ENCODE measurements at regions not wholly inside any gene's neighbourhood (a gene's known extent, or its start where the extent isn't known, plus 50 kb on each side); places are given as distances from the start of the nearest gene placed in this dataset.

GRCh38 chr4:64718091-64718490 is 308.8 kb upstream of the TECRL start (continued):
- TF ChIP-seq, protein P1, sequence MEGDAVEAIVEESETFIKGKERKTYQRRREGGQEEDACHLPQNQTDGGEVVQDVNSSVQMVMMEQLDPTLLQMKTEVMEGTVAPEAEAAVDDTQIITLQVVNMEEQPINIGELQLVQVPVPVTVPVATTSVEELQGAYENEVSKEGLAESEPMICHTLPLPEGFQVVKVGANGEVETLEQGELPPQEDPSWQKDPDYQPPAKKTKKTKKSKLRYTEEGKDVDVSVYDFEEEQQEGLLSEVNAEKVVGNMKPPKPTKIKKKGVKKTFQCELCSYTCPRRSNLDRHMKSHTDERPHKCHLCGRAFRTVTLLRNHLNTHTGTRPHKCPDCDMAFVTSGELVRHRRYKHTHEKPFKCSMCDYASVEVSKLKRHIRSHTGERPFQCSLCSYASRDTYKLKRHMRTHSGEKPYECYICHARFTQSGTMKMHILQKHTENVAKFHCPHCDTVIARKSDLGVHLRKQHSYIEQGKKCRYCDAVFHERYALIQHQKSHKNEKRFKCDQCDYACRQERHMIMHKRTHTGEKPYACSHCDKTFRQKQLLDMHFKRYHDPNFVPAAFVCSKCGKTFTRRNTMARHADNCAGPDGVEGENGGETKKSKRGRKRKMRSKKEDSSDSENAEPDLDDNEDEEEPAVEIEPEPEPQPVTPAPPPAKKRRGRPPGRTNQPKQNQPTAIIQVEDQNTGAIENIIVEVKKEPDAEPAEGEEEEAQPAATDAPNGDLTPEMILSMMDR (conservative IDR thresholded peaks at IDR 0.05; ENCODE audit: low read depth in 2 of 2), result peak; percentile 33 to 65; a peak in 3 of 4 replicates
- no peak for TF ChIP-seq JUNB (IDR thresholded peaks at IDR 0.05; ENCODE audit: unreplicated experiment)
- no peak for TF ChIP-seq NANOG (IDR thresholded peaks at IDR 0.05; ENCODE audit: borderline replicate concordance)
- TF ChIP-seq, protein P2, sequence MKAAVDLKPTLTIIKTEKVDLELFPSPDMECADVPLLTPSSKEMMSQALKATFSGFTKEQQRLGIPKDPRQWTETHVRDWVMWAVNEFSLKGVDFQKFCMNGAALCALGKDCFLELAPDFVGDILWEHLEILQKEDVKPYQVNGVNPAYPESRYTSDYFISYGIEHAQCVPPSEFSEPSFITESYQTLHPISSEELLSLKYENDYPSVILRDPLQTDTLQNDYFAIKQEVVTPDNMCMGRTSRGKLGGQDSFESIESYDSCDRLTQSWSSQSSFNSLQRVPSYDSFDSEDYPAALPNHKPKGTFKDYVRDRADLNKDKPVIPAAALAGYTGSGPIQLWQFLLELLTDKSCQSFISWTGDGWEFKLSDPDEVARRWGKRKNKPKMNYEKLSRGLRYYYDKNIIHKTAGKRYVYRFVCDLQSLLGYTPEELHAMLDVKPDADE (IDR thresholded peaks at IDR 0.05), result no peak

- Mint-ChIP-seq H3K9me3 (peaks cover 26% of the 10 kb centered on the region), H3K27ac (no peak overlapping the region), H3K4me1 (peaks cover 3% of the 10 kb centered on the region; the same call in 2 of the 3 replicates), H3K27me3 (ENCODE audit: insufficient read depth, low read depth, poor library complexity) (no peaks in the 10 kb centered on the region), H3K36me3 (ENCODE audit: low read depth) (peaks cover 40% of the 10 kb centered on the region), H3K4me3 (no peak overlapping the region)
- Histone ChIP-seq H2AFZ (peak overlapping the region; percentile 2; the same call in 1 of the 2 replicates), H3K79me2 (replicated peaks; ENCODE audit: insufficient read depth) (no peaks in the 10 kb centered on the region), H3K27ac (ENCODE audit: low read depth) (no peak overlapping the region), H3K36me3 (ENCODE audit: insufficient read depth) (0 out of 2 replicates have a peak, but pooled peaks cover 4% of the 10 kb centered on the region), H3K27me3 (ENCODE audit: insufficient read depth) (no peaks in the 10 kb centered on the region), H3K4me2 (no peak overlapping the region), H3K4me3 (no peak overlapping the region), H4K20me1 (replicated peaks; ENCODE audit: insufficient read depth) (no peaks in the 10 kb centered on the region), H3F3A (replicated peaks; ENCODE audit: low read depth) (no peaks in the 10 kb centered on the region), H3K9me2 (ENCODE audit: insufficient read depth) (no peaks in the 10 kb centered on the region), H3K4me1 (ENCODE audit: insufficient read depth) (peaks cover 15% of the 10 kb centered on the region; the same call in 1 of the 2 replicates)
- ATAC-seq, result no peak
- TF ChIP-seq REST (IDR thresholded peaks at IDR 0.05; ENCODE audit: unreplicated experiment), result no peak
- TF ChIP-seq, protein P1 (conservative IDR thresholded peaks at IDR 0.05; ENCODE audit: low read depth in 2 of 2), result peak; percentile 21 to 50; a peak in 3 of 4 replicates
- no peak for DNase-seq (ENCODE audit: low spot score)
Measured at GRCh38 chr4:64715741-64716140, 306.5 kb upstream of the TECRL start.

Data from GM23338 (cell line).